Fibroblast of the aortic adventitia (primary cell): ENCODE measurements at regions not wholly inside any gene's neighbourhood (a gene's known extent, or its start where the extent isn't known, plus 50 kb on each side); places are given as distances from the start of the nearest gene placed in this dataset.
"Not testable (repeated sequence)": the region's sequence is repeated elsewhere in the genome, so short reads cannot be mapped to it uniquely, and the experiment has no call there.

Experiments used
- DNase-seq: peaks from one replicate; pipeline ENCODE4 v3.0.0-alpha.2; 2010; ENCODE audit warnings: low read depth
- H3K4me3 ChIP-seq: 2 replicates; pipeline ENCODE4 v1.5.1; 2011; ENCODE audit warnings: low read depth, mild to moderate bottlenecking, control low read depth, low read length, moderate library complexity
- CTCF ChIP-seq: IDR thresholded peaks from 2 replicates; pipeline ENCODE4 v1.5.1; 2011; ENCODE audit warnings: mild to moderate bottlenecking, low read length, control low read depth, inconsistent platforms; ENCODE audit not compliant: insufficient read depth

DNA sequence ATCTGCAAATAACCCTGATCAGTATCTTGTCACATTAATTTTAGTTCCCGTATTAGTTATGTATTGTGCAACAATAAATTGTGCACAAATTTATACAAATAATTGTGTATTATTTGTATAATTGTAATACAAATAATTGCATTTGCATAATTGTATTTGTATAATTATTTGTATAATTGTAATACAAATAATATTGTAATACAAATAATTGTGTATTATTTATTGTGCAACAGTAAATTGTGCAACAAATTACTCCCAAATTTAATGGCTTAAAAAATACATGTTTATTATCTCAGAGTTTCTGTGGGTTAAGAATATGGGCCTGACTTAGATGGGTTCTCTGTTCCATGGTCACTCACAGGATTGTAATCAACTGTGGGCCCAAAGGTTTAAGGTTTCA, 86.2 kb upstream of the SAMSN1 start:
- no peak for TF ChIP-seq CTCF
- DNase-seq, result no peak
- no peak overlapping the region for H3K4me3 ChIP-seq

- TF ChIP-seq CTCF, result no peak
- no peak for DNase-seq
- no peak overlapping the region for H3K4me3 ChIP-seq
Observed at GRCh38 chr21:14630556-14631069, 84.5 kb upstream of the SAMSN1 start.

DNA sequence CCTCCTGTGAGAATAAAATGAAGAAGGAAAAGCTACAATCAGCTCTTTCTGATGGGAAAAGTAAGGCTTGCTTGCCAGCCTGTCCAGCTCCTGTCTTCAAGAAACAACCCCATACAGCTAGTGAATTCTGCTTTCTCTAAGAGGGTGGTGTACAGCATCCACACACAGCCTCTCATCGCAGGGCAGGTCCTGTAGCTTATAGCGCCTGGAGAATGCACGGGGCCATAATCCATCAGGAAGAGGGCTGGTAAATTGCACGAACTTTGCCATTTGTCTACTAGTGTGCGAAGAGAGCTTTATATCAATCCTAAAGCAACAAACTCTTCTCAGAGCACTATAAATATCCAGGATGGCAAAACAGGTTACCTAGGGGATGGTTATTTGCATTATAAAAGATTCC, 83.3 kb upstream of the SAMSN1 start:
- no peak overlapping the region for H3K4me3 ChIP-seq
- no peak for DNase-seq
- TF ChIP-seq CTCF, result no peak

DNA sequence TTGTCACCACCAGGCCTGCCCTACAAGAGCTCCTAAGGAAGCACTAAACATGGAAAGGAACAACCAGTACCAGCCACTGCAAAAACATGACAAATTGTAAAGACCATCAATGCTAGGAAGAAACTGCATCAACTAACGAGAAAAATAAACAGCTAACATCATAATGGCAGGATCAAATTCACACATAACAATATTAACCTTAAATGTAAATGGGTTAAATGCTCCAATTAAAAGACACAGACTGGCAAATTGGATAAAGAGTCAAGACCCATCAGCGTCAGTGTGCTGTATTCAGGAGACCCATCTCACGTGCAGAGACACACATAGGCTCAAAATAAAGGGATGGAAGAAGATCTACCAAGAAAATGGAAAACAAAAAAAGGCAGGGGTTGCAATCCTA, 77.0 kb upstream of the SAMSN1 start:
- DNase-seq, H3K4me3 ChIP-seq: not testable (repeated sequence)

DNA sequence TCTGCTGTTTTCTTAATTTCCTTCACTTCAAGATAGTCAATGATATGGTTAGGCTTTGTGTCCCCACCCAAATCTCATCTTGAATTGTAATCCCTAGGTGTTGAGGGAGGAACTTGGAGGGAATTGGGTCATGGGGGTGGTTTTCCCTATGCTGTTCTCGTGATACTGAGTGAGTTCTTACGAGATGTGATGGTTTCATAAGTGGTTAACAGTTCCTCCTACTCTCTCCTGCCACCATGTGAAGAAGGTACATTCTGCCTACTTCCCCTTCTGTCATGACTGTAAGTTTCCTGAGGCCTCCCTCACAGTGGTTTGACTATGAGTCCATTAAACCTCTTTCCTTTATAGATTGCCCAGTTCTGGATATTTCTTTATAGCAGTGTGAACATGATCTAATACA, 74.0 kb upstream of the SAMSN1 start:
- TF ChIP-seq CTCF, result no peak
- no peak for DNase-seq
- no peak overlapping the region for H3K4me3 ChIP-seq

DNA sequence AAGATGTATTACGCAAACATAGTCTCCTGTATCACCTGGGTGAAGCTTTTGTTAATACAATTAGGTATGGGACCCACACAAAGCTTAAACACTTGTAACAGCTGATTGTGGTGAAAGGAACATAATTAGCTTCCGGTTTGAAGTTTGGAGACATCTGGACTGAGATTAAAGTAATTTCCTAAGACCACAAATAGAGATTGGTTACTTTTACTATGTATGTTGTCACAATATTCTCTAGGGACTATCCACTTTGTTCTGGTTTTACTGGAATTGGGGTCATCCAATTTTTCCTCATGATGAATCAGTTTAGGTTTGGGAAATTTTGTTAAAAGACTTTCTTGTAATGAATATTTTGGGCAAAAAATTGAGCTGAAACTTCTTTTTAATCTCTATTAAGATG, 71.8 kb upstream of the SAMSN1 start:
- no peak for TF ChIP-seq CTCF

DNA sequence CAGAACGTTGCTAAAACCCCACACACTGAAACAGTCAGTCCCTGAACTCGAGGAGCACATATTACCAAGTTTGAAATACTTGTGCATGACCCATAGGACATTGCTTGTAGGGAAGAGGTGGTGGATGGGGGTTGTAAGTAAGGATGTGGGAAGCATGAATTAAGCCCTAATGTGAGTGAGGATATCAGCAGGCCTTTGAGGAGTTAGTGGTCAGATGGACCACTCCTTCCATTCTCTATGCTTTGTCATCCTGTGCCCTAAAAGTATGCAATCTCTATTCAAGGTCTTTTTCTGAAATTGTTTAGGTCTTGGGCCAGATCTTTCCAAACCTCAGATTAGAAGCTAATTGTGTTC, 70.9 kb upstream of the SAMSN1 start:
- no peak for DNase-seq
- H3K4me3 ChIP-seq, result no peak overlapping the region
- no peak for TF ChIP-seq CTCF

More for the DNA sequence above, 71.8 kb upstream of the SAMSN1 start:
- no peak overlapping the region for H3K4me3 ChIP-seq
- DNase-seq, result no peak
